ENCODE measurements at regions not wholly inside any gene's neighbourhood (a gene's known extent, or its start where the extent isn't known, plus 50 kb on each side); places are given as distances from the start of the nearest gene placed in this dataset.

DNA sequence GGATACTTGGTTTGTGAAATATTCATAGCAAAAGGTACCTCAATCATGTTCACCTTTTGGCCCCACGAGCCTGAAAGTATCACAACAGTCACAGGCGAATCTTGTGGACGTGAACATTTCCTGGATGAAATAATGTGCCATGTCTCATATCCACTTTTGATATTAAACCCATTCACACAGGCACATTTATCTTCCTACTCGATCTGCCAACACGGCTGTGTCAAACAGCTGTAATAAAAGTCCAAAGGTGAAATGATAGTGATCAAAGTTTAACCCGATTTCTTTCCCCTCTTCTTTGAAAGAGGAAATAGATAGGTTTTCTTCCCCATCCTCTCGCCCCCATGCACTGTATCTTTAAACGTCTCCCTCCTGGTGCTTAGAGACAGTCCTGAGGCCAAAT, 191.2 kb upstream of the PROX1 start:
- TF ChIP-seq, protein P1, sequence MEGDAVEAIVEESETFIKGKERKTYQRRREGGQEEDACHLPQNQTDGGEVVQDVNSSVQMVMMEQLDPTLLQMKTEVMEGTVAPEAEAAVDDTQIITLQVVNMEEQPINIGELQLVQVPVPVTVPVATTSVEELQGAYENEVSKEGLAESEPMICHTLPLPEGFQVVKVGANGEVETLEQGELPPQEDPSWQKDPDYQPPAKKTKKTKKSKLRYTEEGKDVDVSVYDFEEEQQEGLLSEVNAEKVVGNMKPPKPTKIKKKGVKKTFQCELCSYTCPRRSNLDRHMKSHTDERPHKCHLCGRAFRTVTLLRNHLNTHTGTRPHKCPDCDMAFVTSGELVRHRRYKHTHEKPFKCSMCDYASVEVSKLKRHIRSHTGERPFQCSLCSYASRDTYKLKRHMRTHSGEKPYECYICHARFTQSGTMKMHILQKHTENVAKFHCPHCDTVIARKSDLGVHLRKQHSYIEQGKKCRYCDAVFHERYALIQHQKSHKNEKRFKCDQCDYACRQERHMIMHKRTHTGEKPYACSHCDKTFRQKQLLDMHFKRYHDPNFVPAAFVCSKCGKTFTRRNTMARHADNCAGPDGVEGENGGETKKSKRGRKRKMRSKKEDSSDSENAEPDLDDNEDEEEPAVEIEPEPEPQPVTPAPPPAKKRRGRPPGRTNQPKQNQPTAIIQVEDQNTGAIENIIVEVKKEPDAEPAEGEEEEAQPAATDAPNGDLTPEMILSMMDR (IDR thresholded peaks at IDR 0.05): no peak
- no peak for TF ChIP-seq EZH2 (IDR thresholded peaks at IDR 0.05; ENCODE audit: borderline replicate concordance, insufficient read depth, low read depth, low read length, poor library complexity, severe bottlenecking)

All from B cell (primary cell).